ENCODE measurements at regions not wholly inside any gene's neighbourhood (a gene's known extent, or its start where the extent isn't known, plus 50 kb on each side); places are given as distances from the start of the nearest gene placed in this dataset.

- CTCF ChIA-PET (ENCODE audit: low intra/inter-chr PET ratio) = interaction anchor here (0.6 kb wide), 1 partner anchor 18 kb away, joined by 3 read pairs; no protein-coding TSS in a partner anchor
- H3K4me1 ChIP-seq (replicated peaks in 1 of 2; ENCODE audit: control insufficient read depth in 2 of 2, insufficient read depth in 2 of 2, low read length in 2 of 2) = no peaks in the 10 kb centered on the region; a peak in 1 of 5 replicates
- no peak overlapping the region for H3K27ac ChIP-seq (ENCODE audit: extremely low read depth, low read depth, low read length)
- no peaks in the 10 kb centered on the region for H4K20me1 ChIP-seq (replicated peaks; ENCODE audit: control insufficient read depth, insufficient read depth, low read length)
- intact Hi-C loops (cut with micrococcal nuclease) (no loop called here), in situ Hi-C loops (cut with MboI) (no loop called here)
- no peak overlapping the region for H3K9ac ChIP-seq (ENCODE audit: insufficient read depth in 1 of 2, low read depth in 2 of 2, low read length in 2 of 2)
- no TSS peak for BruUV-seq (replicated peaks)
- H3K36me3 ChIP-seq (ENCODE audit: control insufficient read depth, insufficient read depth, low read length) = no peaks in the 10 kb centered on the region
- H3K4me2 ChIP-seq (ENCODE audit: insufficient read depth, low read length) = no peak overlapping the region
- H2AFZ ChIP-seq (ENCODE audit: low read depth, low read length) = no peak overlapping the region
- H3K9me3 ChIP-seq (replicated peaks; ENCODE audit: control insufficient read depth, insufficient read depth, low read depth, low read length) = no peaks in the 10 kb centered on the region
- DNase-seq (ENCODE audit: extremely low read depth in 1 of 4, low spot score in 3 of 4) = no peak
- no peaks in the 10 kb centered on the region for H3K79me2 ChIP-seq (ENCODE audit: control insufficient read depth, insufficient read depth, low read length)
- no peak for FAIRE-seq
- WGBS (ENCODE audit: insufficient coverage, low coverage, missing lambda C conversion rate) = 5% methylated on average over 13 of the region's 13 CpGs
- H3K9me1 ChIP-seq (ENCODE audit: control insufficient read depth, insufficient read depth, low read length) = no peaks in the 10 kb centered on the region
- H3K27me3 ChIP-seq (ENCODE audit: control insufficient read depth in 2 of 2, insufficient read depth in 2 of 2, low read length in 2 of 2) = peaks cover 7 to 22% of the 10 kb centered on the region in 2 experiments; a peak in 3 of 5 replicates
- POLR2A ChIA-PET = interaction anchor here (1.0 kb wide), 1 partner anchor 12 kb away, joined by 3 read pairs; no protein-coding TSS in a partner anchor
- H3K4me3 ChIP-seq = no peak overlapping the region
- ATAC-seq = no peak
- TF ChIP-seq ZNF507 (tag; conservative IDR thresholded peaks at IDR 0.05) (no peak), ZBED1 (IDR thresholded peaks at IDR 0.05) (no peak), CEBPZ (IDR thresholded peaks at IDR 0.05; ENCODE audit: borderline replicate concordance, low read depth, low read length) (no peak), MCM5 (IDR thresholded peaks at IDR 0.05; ENCODE audit: low read depth) (no peak), JUNB (CRISPR knock-in tag; conservative IDR thresholded peaks at IDR 0.05) (no peak), ZNF124 (CRISPR knock-in tag; IDR thresholded peaks at IDR 0.05) (no peak), SMARCB1 (IDR thresholded peaks at IDR 0.05; ENCODE audit: insufficient read length, low read depth) (no peak), ZFP36 (IDR thresholded peaks at IDR 0.05; ENCODE audit: low read depth, low read length, partially characterized antibody) (no peak), ZNF518B (CRISPR knock-in tag; IDR thresholded peaks at IDR 0.05) (no peak), PHB (CRISPR knock-in tag; IDR thresholded peaks at IDR 0.05) (no peak), ZBTB5 (IDR thresholded peaks at IDR 0.05) (no peak), NFE2L1 (tag; IDR thresholded peaks at IDR 0.05; ENCODE audit: borderline replicate concordance, low read depth) (no peak), RNF2 (IDR thresholded peaks at IDR 0.05) (no peak), MAFG (tag; conservative IDR thresholded peaks at IDR 0.05) (no peak), XRCC4 (IDR thresholded peaks at IDR 0.05; ENCODE audit: extremely low read depth, insufficient read depth, insufficient read length) (no peak)
Observed at GRCh38 chr10:29112827-29113615, 175.8 kb upstream of the LYZL1 start.
